Liver (tissue), 8 donors: ENCODE measurements at regions not wholly inside any gene's neighbourhood (a gene's known extent, or its start where the extent isn't known, plus 50 kb on each side); places are given as distances from the start of the nearest gene placed in this dataset.
A peak's percentile ranks its signal among the peaks of the same experiment; 100 is the strongest.

ENCODE experiments used
- DNase-seq: peaks from one replicate; pipeline ENCODE4 v3.0.0-alpha.2; 2017; ENCODE audit warnings: low spot score
- H3K27ac ChIP-seq, 2 donors: one replicate each; pipeline ENCODE4 v1.7.0; 2013; ENCODE audit warnings: inconsistent platforms in 2 of 2, low read length in 2 of 2, control low read depth in 1 of 2, low read depth in 1 of 2, mild to moderate bottlenecking in 1 of 2
- H3K27me3 ChIP-seq, 4 donors: one replicate each; pipeline versions ENCODE4 v1.6.1 to v1.7.0; 2013; ENCODE audit warnings: low read length in 3 of 4, inconsistent platforms in 1 of 4, mild to moderate bottlenecking in 1 of 4, moderate library complexity in 1 of 4; ENCODE audit not compliant: control insufficient read depth in 4 of 4, insufficient read depth in 4 of 4
- H3K36me3 ChIP-seq, 4 donors: one replicate each; pipeline versions ENCODE4 v1.6.1 to v1.7.0; 2013; ENCODE audit warnings: low read length in 3 of 4, mild to moderate bottlenecking in 3 of 4, low read depth in 1 of 4, moderate library complexity in 1 of 4; ENCODE audit not compliant: control insufficient read depth in 4 of 4, insufficient read depth in 3 of 4
- H3K4me1 ChIP-seq, 4 donors: one replicate each; pipeline versions ENCODE4 v1.6.1 to v1.7.0; 2013; ENCODE audit warnings: low read length in 3 of 4, mild to moderate bottlenecking in 3 of 4, moderate library complexity in 1 of 4; ENCODE audit not compliant: control insufficient read depth in 4 of 4, insufficient read depth in 4 of 4
- H3K4me3 ChIP-seq, 3 donors: one replicate each; pipeline versions ENCODE4 v1.6.1 to v1.7.0; 2013; ENCODE audit warnings: low read length in 3 of 3, control low read depth in 1 of 3, low read depth in 1 of 3, mild to moderate bottlenecking in 1 of 3
- H3K9ac ChIP-seq, 2 donors: one replicate each; pipeline ENCODE4 v1.7.0; 2013; ENCODE audit warnings: low read length in 2 of 2, mild to moderate bottlenecking in 2 of 2, moderate library complexity in 2 of 2, control low read depth in 1 of 2, low read depth in 1 of 2
- H3K9me3 ChIP-seq, 4 donors: one replicate each; pipeline versions ENCODE4 v1.6.1 to v1.7.0; 2013; ENCODE audit warnings: low read length in 3 of 4; ENCODE audit not compliant: control insufficient read depth in 4 of 4
- ATF3 ChIP-seq: IDR thresholded peaks from 2 replicates; pipeline ENCODE4 v1.6.1; 2016; ENCODE audit warnings: antibody characterized with exemption
- EGR1 ChIP-seq, 2 donors: IDR thresholded peaks; 2 replicates each; pipeline ENCODE4 v1.6.1; 2016 to 2018; ENCODE audit warnings: antibody characterized with exemption in 2 of 2, low read depth in 2 of 2
- FOXA2 ChIP-seq: IDR thresholded peaks from 2 replicates; pipeline ENCODE4 v1.6.1; 2016; ENCODE audit warnings: antibody characterized with exemption
- GABPA ChIP-seq, 2 donors: IDR thresholded peaks in 1 of 2; conservative IDR thresholded peaks in 1 of 2; 2 replicates each; pipeline ENCODE4 v1.6.1; 2016; ENCODE audit warnings: antibody characterized with exemption in 2 of 2, mild to moderate bottlenecking in 1 of 2, moderate library complexity in 1 of 2
- HNF4G ChIP-seq: IDR thresholded peaks from 2 replicates; pipeline ENCODE4 v1.6.1; 2016; ENCODE audit warnings: antibody characterized with exemption
- JUND ChIP-seq, 2 donors: IDR thresholded peaks; 2 replicates each; pipeline ENCODE4 v1.6.1; 2016; ENCODE audit warnings: antibody characterized with exemption in 2 of 2
- RAD21 ChIP-seq, 2 donors: IDR thresholded peaks; 2 replicates each; pipeline ENCODE4 v1.6.1; 2016; ENCODE audit warnings: antibody characterized with exemption in 2 of 2, mild to moderate bottlenecking in 2 of 2
- REST ChIP-seq: IDR thresholded peaks from 2 replicates; pipeline ENCODE4 v1.6.1; 2016; ENCODE audit warnings: antibody characterized with exemption, mild to moderate bottlenecking
- RXRA ChIP-seq, 2 donors: IDR thresholded peaks; 2 replicates each; pipeline ENCODE4 v1.6.1; 2017 to 2018; ENCODE audit warnings: antibody characterized with exemption in 2 of 2, mild to moderate bottlenecking in 1 of 2
- SP1 ChIP-seq: IDR thresholded peaks from 2 replicates; pipeline ENCODE4 v1.6.1; 2018; ENCODE audit warnings: antibody characterized with exemption, mild to moderate bottlenecking
- TAF1 ChIP-seq: conservative IDR thresholded peaks from 2 replicates; pipeline ENCODE4 v1.6.1; 2016; ENCODE audit warnings: antibody characterized with exemption, mild to moderate bottlenecking
- YY1 ChIP-seq: IDR thresholded peaks from 2 replicates; pipeline ENCODE4 v1.6.1; 2016; ENCODE audit warnings: antibody characterized with exemption, mild to moderate bottlenecking
- WGBS: extraction: QIAGEN DNeasy Blood & Tissue Kit; methylation state at CpG from one replicate; pipeline ENCODE4 v1.1.7; 2013; 5-methylcytosine and 5-hydroxymethylcytosine counted together
- TF ChIP-seq, protein P1 (sequence below): IDR thresholded peaks from 2 replicates; pipeline ENCODE4 v1.6.1; 2016; ENCODE audit warnings: antibody characterized with exemption
- TF ChIP-seq, protein P2 (sequence below): IDR thresholded peaks from 2 replicates; pipeline ENCODE4 v1.6.1; 2016; ENCODE audit warnings: antibody characterized with exemption
- TF ChIP-seq, protein P3 (sequence below): fragments of 150-350 bp; IDR thresholded peaks from 2 replicates; pipeline ENCODE4 v1.5.1; 2017; ENCODE audit warnings: improper control_type of control experiment, low read depth, low read length; ENCODE audit not compliant: missing input control
- donor health status: healthy.
- donor health status: healthy.
- donor health status: healthy.
- donor health status: healthy.
- donor health status: healthy.

GRCh38 chrX:146264763-146265375, 447.2 kb downstream of the SLITRK2 start:
- Histone ChIP-seq H3K27ac (no peak overlapping the region), H3K4me3 (no peak overlapping the region), H3K4me1 (no peaks in the 10 kb centered on the region), H3K9ac (no peak overlapping the region), H3K9me3 (no peaks in the 10 kb centered on the region), H3K27me3 (no peaks in the 10 kb centered on the region), H3K36me3 (no peaks in the 10 kb centered on the region)
- 53% methylated on average over 8 of the region's 8 CpGs for WGBS
- TF ChIP-seq GABPA (IDR thresholded peaks at IDR 0.05 in 1 of 2, conservative IDR thresholded peaks at IDR 0.05 in 1 of 2) (no peak), YY1 (no peak), RAD21 (IDR thresholded peaks at IDR 0.05) (no peak), SP1 (no peak), RXRA (IDR thresholded peaks at IDR 0.05) (no peak), JUND (IDR thresholded peaks at IDR 0.05) (no peak), ATF3 (no peak), HNF4G (no peak), REST (no peak), FOXA2 (no peak), EGR1 (IDR thresholded peaks at IDR 0.05; ENCODE audit: low read depth in 2 of 2) (no peak), TAF1 (no peak)
- TF ChIP-seq, protein P1, sequence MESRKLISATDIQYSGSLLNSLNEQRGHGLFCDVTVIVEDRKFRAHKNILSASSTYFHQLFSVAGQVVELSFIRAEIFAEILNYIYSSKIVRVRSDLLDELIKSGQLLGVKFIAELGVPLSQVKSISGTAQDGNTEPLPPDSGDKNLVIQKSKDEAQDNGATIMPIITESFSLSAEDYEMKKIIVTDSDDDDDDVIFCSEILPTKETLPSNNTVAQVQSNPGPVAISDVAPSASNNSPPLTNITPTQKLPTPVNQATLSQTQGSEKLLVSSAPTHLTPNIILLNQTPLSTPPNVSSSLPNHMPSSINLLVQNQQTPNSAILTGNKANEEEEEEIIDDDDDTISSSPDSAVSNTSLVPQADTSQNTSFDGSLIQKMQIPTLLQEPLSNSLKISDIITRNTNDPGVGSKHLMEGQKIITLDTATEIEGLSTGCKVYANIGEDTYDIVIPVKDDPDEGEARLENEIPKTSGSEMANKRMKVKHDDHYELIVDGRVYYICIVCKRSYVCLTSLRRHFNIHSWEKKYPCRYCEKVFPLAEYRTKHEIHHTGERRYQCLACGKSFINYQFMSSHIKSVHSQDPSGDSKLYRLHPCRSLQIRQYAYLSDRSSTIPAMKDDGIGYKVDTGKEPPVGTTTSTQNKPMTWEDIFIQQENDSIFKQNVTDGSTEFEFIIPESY, result no peak
- TF ChIP-seq, protein P2, sequence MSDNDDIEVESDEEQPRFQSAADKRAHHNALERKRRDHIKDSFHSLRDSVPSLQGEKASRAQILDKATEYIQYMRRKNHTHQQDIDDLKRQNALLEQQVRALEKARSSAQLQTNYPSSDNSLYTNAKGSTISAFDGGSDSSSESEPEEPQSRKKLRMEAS, result no peak
- no peak for DNase-seq

GRCh38 chrX:146278381-146278780, 460.8 kb downstream of the SLITRK2 start:
- no peak for DNase-seq
- WGBS, result 35% methylated on average over 2 of the region's 2 CpGs
- TF ChIP-seq ATF3 (no peak), RAD21 (IDR thresholded peaks at IDR 0.05) (peak; percentile 77 to 87), HNF4G (no peak)
- TF ChIP-seq, protein P3, sequence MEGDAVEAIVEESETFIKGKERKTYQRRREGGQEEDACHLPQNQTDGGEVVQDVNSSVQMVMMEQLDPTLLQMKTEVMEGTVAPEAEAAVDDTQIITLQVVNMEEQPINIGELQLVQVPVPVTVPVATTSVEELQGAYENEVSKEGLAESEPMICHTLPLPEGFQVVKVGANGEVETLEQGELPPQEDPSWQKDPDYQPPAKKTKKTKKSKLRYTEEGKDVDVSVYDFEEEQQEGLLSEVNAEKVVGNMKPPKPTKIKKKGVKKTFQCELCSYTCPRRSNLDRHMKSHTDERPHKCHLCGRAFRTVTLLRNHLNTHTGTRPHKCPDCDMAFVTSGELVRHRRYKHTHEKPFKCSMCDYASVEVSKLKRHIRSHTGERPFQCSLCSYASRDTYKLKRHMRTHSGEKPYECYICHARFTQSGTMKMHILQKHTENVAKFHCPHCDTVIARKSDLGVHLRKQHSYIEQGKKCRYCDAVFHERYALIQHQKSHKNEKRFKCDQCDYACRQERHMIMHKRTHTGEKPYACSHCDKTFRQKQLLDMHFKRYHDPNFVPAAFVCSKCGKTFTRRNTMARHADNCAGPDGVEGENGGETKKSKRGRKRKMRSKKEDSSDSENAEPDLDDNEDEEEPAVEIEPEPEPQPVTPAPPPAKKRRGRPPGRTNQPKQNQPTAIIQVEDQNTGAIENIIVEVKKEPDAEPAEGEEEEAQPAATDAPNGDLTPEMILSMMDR, result peak; percentile 46
- TF ChIP-seq, protein P2, result no peak

More at GRCh38 chrX:146278381-146278780, 460.8 kb downstream of the SLITRK2 start:
- Histone ChIP-seq H3K9me3 (no peaks in the 10 kb centered on the region), H3K27me3 (no peaks in the 10 kb centered on the region), H3K4me3 (no peak overlapping the region), H3K27ac (no peak overlapping the region), H3K36me3 (no peaks in the 10 kb centered on the region), H3K9ac (no peak overlapping the region), H3K4me1 (peaks cover 0 to 2% (median 0%) of the 10 kb centered on the region in 4 donors)
